Fibroblast of skin of left biceps (primary cell): ENCODE measurements at regions not wholly inside any gene's neighbourhood (a gene's known extent, or its start where the extent isn't known, plus 50 kb on each side); places are given as distances from the start of the nearest gene placed in this dataset.

Experiments
- DNase-seq, 2 experiments: peaks; one replicate each; pipeline ENCODE4 v3.0.0-alpha.2; 2013; ENCODE audit warnings: low read depth in 2 of 2

GRCh38 chrX:57848857-57849256 lies 61.4 kb downstream of the ZXDA start:
- DNase-seq, result no peak

GRCh38 chrX:57822818-57823217 lies 87.4 kb downstream of the ZXDA start:
- no peak for DNase-seq

- DNase-seq, result no peak
These were observed 87.9 kb downstream of the ZXDA start for GRCh38 chrX:57822398-57822797.

GRCh38 chrX:57821703-57822387 lies 88.4 kb downstream of the ZXDA start:
- DNase-seq, result peak in 1 of 2 experiments; percentile 0

- DNase-seq, result no peak
These were observed 93.0 kb downstream of the ZXDA start for GRCh38 chrX:57817302-57817701.

GRCh38 chrX:57772637-57773036 lies 92.6 kb upstream of the NLRP2B start:
- DNase-seq, result no peak

- DNase-seq, result no peak
These were observed 91.6 kb upstream of the NLRP2B start for GRCh38 chrX:57771689-57772088.

- DNase-seq, result no peak
These were observed 72.8 kb upstream of the NLRP2B start for GRCh38 chrX:57752866-57753265.

GRCh38 chrX:57741107-57741506 lies 61.0 kb upstream of the NLRP2B start:
- DNase-seq, result no peak

GRCh38 chrX:57737881-57738280 lies 57.8 kb upstream of the NLRP2B start:
- DNase-seq, result no peak
